ENCODE measurements at regions not wholly inside any gene's neighbourhood (a gene's known extent, or its start where the extent isn't known, plus 50 kb on each side); places are given as distances from the start of the nearest gene placed in this dataset.

DNA sequence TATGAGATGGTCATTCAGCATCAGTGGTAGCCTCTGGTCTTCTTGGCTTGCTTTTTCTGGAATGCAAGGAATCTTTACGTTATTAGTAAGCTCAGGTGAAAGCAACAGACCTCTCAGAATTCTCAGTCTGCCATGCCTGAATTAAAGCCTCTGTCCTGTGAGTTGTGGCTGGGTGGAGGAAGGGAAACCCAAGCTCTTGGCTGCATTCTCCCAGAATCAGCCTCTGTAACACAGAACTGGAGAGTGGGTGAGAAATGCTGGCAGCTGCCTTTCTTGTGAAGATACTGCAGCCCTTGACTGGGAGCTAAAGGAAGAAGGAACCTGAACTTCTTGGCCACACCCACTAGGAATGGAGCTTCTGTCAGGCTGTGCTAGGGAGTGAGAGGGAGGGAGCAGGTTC is 505.8 kb downstream of the EPHA3 start:
- H3K36me3 ChIP-seq (ENCODE audit: control insufficient read depth in 1 of 2, insufficient read depth in 2 of 2, low read length in 1 of 2): no peaks in the 10 kb centered on the region
- no peaks in the 10 kb centered on the region for H3K9me3 ChIP-seq (ENCODE audit: control insufficient read depth, low read length)
- H3K4me1 ChIP-seq (ENCODE audit: control insufficient read depth in 1 of 2, insufficient read depth in 2 of 2, low read length in 2 of 2): no peaks in the 10 kb centered on the region
- DNase-seq (no peak), ATAC-seq (ENCODE audit: low FRiP score) (no peak)
- no peaks in the 10 kb centered on the region for H3K27me3 ChIP-seq (ENCODE audit: control insufficient read depth in 1 of 2, insufficient read depth in 2 of 2, low read length in 1 of 2)
- WGBS, 2 donors: 64% methylated on average over 1 of the region's 1 CpG
- intact Hi-C loops (cut with DNase I): no loop called here
- H3K4me3 ChIP-seq (ENCODE audit: low read length in 2 of 2): no peak overlapping the region
- no peak overlapping the region for H3K27ac ChIP-seq (ENCODE audit: low read depth in 1 of 2, low read length in 2 of 2)

DNA sequence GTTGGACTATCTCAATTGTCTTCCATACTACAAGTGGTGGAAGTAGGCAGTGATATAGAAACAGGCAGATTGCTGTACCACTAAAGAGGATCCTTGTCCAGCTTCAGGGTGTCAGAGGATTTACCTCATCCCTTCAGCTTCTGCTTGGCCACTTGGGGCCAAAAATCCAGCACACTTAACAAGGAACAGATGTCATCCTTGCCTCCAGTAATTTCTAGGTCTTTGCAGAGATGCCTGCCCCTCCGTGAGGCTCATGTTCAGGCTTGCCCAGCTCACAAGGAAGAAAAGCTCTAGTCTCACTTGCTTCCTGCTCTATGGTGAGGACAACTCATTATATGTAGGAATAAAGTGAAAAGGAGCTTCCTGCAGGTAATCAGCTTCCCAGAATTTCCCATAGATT is 510.3 kb downstream of the EPHA3 start:
- no peaks in the 10 kb centered on the region for H3K27me3 ChIP-seq (ENCODE audit: control insufficient read depth in 1 of 2, insufficient read depth in 2 of 2, low read length in 1 of 2)
- ATAC-seq (ENCODE audit: low FRiP score): no peak
- 76 to 79% methylated on average over 1 of the region's 1 CpG for WGBS, 2 donors
- no peak overlapping the region for H3K4me3 ChIP-seq (ENCODE audit: low read length in 2 of 2)
- intact Hi-C loops (cut with DNase I): no loop called here
- H3K27ac ChIP-seq (ENCODE audit: low read depth in 1 of 2, low read length in 2 of 2): no peak overlapping the region
- DNase-seq: no peak
- H3K4me1 ChIP-seq (ENCODE audit: control insufficient read depth in 1 of 2, insufficient read depth in 2 of 2, low read length in 2 of 2): no peaks in the 10 kb centered on the region
- no peaks in the 10 kb centered on the region for H3K9me3 ChIP-seq (ENCODE audit: control insufficient read depth, low read length)
- no peaks in the 10 kb centered on the region for H3K36me3 ChIP-seq (ENCODE audit: control insufficient read depth in 1 of 2, insufficient read depth in 2 of 2, low read length in 1 of 2)

DNA sequence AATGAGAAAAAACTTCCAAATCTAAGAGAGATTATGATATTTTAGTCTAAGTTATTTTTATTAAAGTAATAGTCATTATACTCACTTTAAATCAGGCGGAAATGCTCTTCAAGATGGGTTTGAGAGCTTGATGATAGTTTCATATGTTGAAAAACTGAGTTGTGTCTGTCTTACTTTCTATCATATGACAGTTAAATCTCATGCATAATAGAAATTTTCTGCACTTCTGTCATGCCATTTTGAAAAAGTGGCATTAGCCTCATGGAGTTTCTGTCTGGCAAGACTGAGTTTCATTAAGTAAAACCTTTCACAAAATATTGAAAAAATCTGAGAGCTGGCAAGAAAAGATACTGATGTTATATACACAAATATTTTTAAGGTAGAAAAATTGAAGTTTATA is 511.8 kb downstream of the EPHA3 start:
- Histone ChIP-seq H3K27ac (ENCODE audit: low read depth in 1 of 2, low read length in 2 of 2) (no peak overlapping the region), H3K4me1 (ENCODE audit: control insufficient read depth in 1 of 2, insufficient read depth in 2 of 2, low read length in 2 of 2) (no peaks in the 10 kb centered on the region), H3K36me3 (ENCODE audit: control insufficient read depth in 1 of 2, insufficient read depth in 2 of 2, low read length in 1 of 2) (no peaks in the 10 kb centered on the region), H3K27me3 (ENCODE audit: control insufficient read depth in 1 of 2, insufficient read depth in 2 of 2, low read length in 1 of 2) (no peaks in the 10 kb centered on the region), H3K4me3 (ENCODE audit: low read length in 2 of 2) (no peak overlapping the region), H3K9me3 (ENCODE audit: control insufficient read depth, low read length) (no peaks in the 10 kb centered on the region)
- DNase-seq (no peak), ATAC-seq (ENCODE audit: low FRiP score) (no peak)
- 89 to 96% methylated on average over 1 of the region's 1 CpG for WGBS, 2 donors
- intact Hi-C loops (cut with DNase I): no loop called here

DNA sequence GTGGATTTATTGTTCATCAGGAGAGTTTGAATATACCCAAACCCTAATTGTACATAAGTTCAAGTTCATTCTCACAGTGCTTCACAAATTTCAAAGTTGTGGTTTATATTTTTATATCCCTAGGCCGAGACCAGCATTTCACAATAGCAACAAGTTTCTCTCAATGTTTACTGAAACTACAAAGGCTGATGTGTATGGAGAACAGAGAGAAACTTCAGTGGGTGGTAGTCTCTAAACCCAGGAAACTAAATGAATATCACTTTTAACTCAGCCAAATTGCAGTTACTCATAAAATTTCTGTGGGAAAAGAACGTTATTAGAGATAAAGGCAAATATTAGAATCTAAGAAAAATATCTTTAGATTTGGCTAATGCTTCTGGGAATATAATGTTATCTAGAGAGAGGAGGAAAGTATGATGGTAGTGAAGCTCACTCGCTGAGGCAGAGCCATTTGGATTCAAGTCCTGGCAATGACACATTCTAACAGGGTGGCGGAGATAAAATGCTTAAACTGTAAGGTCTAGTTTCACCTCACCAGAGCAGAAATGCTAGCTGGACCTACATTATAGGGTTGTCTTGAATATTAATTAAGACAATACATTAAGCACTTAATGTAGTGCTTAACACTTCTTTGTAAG is 514.8 kb downstream of the EPHA3 start:
- Histone ChIP-seq H3K36me3 (ENCODE audit: control insufficient read depth in 1 of 2, insufficient read depth in 2 of 2, low read length in 1 of 2) (no peaks in the 10 kb centered on the region), H3K9me3 (ENCODE audit: control insufficient read depth, low read length) (no peaks in the 10 kb centered on the region), H3K4me3 (ENCODE audit: low read length in 2 of 2) (no peak overlapping the region), H3K27ac (ENCODE audit: low read depth in 1 of 2, low read length in 2 of 2) (no peak overlapping the region), H3K27me3 (ENCODE audit: control insufficient read depth in 1 of 2, insufficient read depth in 2 of 2, low read length in 1 of 2) (no peaks in the 10 kb centered on the region), H3K4me1 (ENCODE audit: control insufficient read depth in 1 of 2, insufficient read depth in 2 of 2, low read length in 2 of 2) (no peaks in the 10 kb centered on the region)
- intact Hi-C loops (cut with DNase I): no loop called here
- DNase-seq (no peak), ATAC-seq (ENCODE audit: low FRiP score) (no peak)
- 14 to 18% methylated on average over 4 of the region's 4 CpGs for WGBS, 2 donors

DNA sequence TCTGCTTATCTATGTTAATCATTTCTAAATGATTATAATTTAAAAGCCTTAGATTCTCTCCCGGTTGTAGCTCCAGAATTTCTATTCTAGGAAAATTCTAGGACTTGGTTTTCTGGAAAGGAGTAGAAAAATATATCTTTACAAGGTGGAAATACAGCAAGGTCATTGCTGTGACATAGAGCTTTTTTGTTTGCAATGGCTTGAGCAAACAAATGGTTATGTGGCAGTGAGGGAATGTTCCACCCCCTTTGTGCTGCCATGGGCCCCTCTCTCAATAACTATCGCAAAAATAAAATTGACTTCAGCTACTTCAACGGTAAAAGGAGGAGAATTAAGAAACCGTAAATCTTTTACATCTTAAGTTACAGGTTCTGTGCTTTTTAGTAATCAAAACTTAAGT is 517.1 kb downstream of the EPHA3 start:
- Histone ChIP-seq H3K27me3 (ENCODE audit: control insufficient read depth in 1 of 2, insufficient read depth in 2 of 2, low read length in 1 of 2) (peaks cover 0 to 2% of the 10 kb centered on the region in 2 donors), H3K9me3 (ENCODE audit: control insufficient read depth, low read length) (no peaks in the 10 kb centered on the region), H3K4me1 (ENCODE audit: control insufficient read depth in 1 of 2, insufficient read depth in 2 of 2, low read length in 2 of 2) (no peaks in the 10 kb centered on the region), H3K4me3 (ENCODE audit: low read length in 2 of 2) (no peak overlapping the region), H3K27ac (ENCODE audit: low read depth in 1 of 2, low read length in 2 of 2) (no peak overlapping the region), H3K36me3 (ENCODE audit: control insufficient read depth in 1 of 2, insufficient read depth in 2 of 2, low read length in 1 of 2) (no peaks in the 10 kb centered on the region)
- no peak for ATAC-seq (ENCODE audit: low FRiP score)
- 80 to 83% methylated on average over 4 of the region's 4 CpGs for WGBS, 2 donors
- intact Hi-C loops (cut with DNase I): no loop called here
- DNase-seq: no peak

DNA sequence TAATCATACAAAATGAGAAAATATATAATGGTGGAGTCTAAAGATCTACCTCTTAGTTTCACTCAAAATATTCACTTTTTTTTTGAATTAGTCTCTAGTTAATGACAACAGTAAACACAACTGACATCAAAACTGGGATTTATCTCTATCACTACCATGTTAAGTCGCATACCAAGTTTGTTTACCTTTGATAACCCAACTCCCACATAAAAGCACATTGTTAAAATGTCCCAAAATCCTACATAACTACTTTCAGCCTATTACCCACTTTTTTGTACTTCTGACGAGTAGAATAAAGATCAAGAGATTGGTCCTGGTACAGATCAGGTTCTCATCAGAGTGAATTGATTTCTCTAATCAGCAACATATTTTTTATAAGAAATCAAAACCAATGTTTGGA is 518.5 kb downstream of the EPHA3 start:
- Histone ChIP-seq H3K27me3 (ENCODE audit: control insufficient read depth in 1 of 2, insufficient read depth in 2 of 2, low read length in 1 of 2) (peaks cover 0 to 2% of the 10 kb centered on the region in 2 donors), H3K4me3 (ENCODE audit: low read length in 2 of 2) (no peak overlapping the region), H3K27ac (ENCODE audit: low read depth in 1 of 2, low read length in 2 of 2) (no peak overlapping the region), H3K36me3 (ENCODE audit: control insufficient read depth in 1 of 2, insufficient read depth in 2 of 2, low read length in 1 of 2) (no peaks in the 10 kb centered on the region), H3K4me1 (ENCODE audit: control insufficient read depth in 1 of 2, insufficient read depth in 2 of 2, low read length in 2 of 2) (no peaks in the 10 kb centered on the region), H3K9me3 (ENCODE audit: control insufficient read depth, low read length) (no peaks in the 10 kb centered on the region)
- DNase-seq (no peak), ATAC-seq (ENCODE audit: low FRiP score) (no peak)
- 58 to 60% methylated on average over 2 of the region's 2 CpGs for WGBS, 2 donors
- intact Hi-C loops (cut with DNase I): no loop called here

DNA sequence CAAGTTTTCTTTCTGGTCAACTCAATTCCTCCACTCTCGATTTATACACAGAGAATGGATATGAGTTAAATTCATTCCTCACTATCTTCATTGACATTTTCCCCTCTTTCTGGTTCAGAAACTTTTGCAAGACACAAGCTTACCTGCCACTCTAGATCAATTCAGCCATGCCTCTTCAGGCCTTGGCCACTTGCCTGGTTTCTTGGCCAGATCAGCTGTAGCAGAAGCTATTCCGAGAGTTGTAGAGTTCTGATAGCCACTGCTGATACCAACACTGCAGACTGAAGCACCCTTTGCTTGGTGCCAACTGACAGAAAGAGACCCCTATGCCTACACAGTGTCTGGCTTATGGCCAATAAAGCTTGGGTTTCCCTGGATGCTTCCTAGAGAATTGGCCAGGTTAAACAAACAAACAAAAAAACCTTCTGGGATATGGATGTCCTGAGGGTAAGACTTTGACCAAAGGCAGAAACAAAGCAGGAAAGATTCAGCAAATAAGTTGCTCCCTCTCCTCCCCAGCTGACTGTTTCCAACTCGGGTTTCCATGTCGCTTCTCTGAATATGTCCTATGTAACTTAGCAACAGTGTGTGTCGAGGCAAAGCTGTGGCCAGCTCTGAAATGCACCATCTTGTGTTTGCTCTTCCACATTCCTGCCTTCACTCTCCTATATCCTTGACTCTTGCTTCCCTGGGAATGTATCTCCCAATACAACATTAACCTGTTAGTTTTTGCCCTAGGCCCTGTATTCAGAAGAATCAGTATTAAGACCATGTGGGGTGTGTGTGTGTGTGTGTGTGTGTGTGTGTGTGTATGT is 521.6 kb downstream of the EPHA3 start:
- WGBS, 2 donors: 73 to 77% methylated on average over 5 of the region's 5 CpGs
- Histone ChIP-seq H3K36me3 (ENCODE audit: control insufficient read depth in 1 of 2, insufficient read depth in 2 of 2, low read length in 1 of 2) (no peaks in the 10 kb centered on the region), H3K4me3 (ENCODE audit: low read length in 2 of 2) (no peak overlapping the region), H3K9me3 (ENCODE audit: control insufficient read depth, low read length) (no peaks in the 10 kb centered on the region), H3K27ac (ENCODE audit: low read depth in 1 of 2, low read length in 2 of 2) (no peak overlapping the region), H3K4me1 (ENCODE audit: control insufficient read depth in 1 of 2, insufficient read depth in 2 of 2, low read length in 2 of 2) (no peaks in the 10 kb centered on the region), H3K27me3 (ENCODE audit: control insufficient read depth in 1 of 2, insufficient read depth in 2 of 2, low read length in 1 of 2) (peaks cover 0 to 2% of the 10 kb centered on the region in 2 donors)
- no peak for ATAC-seq (ENCODE audit: low FRiP score)
- intact Hi-C loops (cut with DNase I): no loop called here
- DNase-seq: no peak

DNA sequence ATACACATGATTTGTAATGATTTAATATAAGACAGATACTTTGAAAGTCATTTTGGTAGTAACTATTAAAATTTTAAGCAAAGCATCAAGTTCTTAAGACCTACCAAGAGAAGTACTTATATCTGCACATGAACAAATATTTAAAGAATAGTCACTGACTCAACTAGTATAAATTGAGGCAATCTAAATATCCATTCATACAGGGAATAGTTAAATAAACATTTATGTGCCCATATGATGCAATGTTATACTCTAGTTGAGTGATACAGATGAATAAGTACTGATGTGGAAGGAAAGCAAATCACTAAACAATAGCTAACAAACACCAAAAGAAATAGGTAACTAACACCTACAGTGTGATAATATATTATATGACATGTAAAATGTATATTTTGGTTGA is 527.7 kb downstream of the EPHA3 start:
- Histone ChIP-seq H3K36me3 (ENCODE audit: control insufficient read depth in 1 of 2, insufficient read depth in 2 of 2, low read length in 1 of 2) (no peaks in the 10 kb centered on the region), H3K27me3 (ENCODE audit: control insufficient read depth in 1 of 2, insufficient read depth in 2 of 2, low read length in 1 of 2) (no peaks in the 10 kb centered on the region), H3K4me1 (ENCODE audit: control insufficient read depth in 1 of 2, insufficient read depth in 2 of 2, low read length in 2 of 2) (no peaks in the 10 kb centered on the region), H3K9me3 (ENCODE audit: control insufficient read depth, low read length) (no peaks in the 10 kb centered on the region), H3K4me3 (ENCODE audit: low read length in 2 of 2) (no peak overlapping the region), H3K27ac (ENCODE audit: low read depth in 1 of 2, low read length in 2 of 2) (no peak overlapping the region)
- DNase-seq (no peak), ATAC-seq (ENCODE audit: low FRiP score) (no peak)
- intact Hi-C loops (cut with DNase I): no loop called here

DNA sequence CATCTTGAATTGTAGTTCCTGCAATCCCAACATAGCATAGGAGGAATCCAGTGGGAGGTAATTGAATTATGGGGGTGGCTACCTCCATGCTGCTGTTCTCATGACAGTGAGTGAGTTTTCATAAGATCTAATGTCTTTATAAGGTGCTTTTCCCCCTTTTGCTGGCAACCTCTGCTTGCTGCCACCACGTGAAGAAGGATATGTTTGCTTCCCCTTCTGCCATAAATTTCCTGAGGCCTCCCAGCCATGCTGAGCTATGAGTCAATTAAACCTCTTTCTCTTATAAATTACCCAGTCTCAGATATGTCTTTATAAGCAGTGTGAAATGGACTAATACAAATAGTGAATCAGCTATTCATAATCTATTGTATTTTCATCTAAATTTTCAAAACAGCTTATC is 537.3 kb downstream of the EPHA3 start:
- H3K4me1 ChIP-seq (ENCODE audit: control insufficient read depth in 1 of 2, insufficient read depth in 2 of 2, low read length in 2 of 2): no peaks in the 10 kb centered on the region
- ATAC-seq (ENCODE audit: low FRiP score) (no peak), DNase-seq (no peak)
- no peak overlapping the region for H3K27ac ChIP-seq (ENCODE audit: low read depth in 1 of 2, low read length in 2 of 2)
- H3K9me3 ChIP-seq (ENCODE audit: control insufficient read depth, low read length): no peaks in the 10 kb centered on the region
- intact Hi-C loops (cut with DNase I): no loop called here
- no peaks in the 10 kb centered on the region for H3K27me3 ChIP-seq (ENCODE audit: control insufficient read depth in 1 of 2, insufficient read depth in 2 of 2, low read length in 1 of 2)
- H3K4me3 ChIP-seq (ENCODE audit: low read length in 2 of 2): no peak overlapping the region
- 0 to 28% methylated on average over 1 of the region's 1 CpG for WGBS, 2 donors
- H3K36me3 ChIP-seq (ENCODE audit: control insufficient read depth in 1 of 2, insufficient read depth in 2 of 2, low read length in 1 of 2): no peaks in the 10 kb centered on the region

Data from aorta (tissue), 5 donors.